A549 (cell line): ENCODE measurements at regions not wholly inside any gene's neighbourhood (a gene's known extent, or its start where the extent isn't known, plus 50 kb on each side); places are given as distances from the start of the nearest gene placed in this dataset.

Experiments used
- ATAC-seq, 2 experiments: fragments of 200-7000 bp in 1 of 2; fragments of >200 bp in 1 of 2; cut with Nextera tagmentation in 1 of 2; cut with Tn5 transposase in 1 of 2; 3 replicates each; pipeline versions ENCODE4 v1.8.0 to v1.9.1; 2018 to 2020; ENCODE audit warnings: mild to moderate bottlenecking in 1 of 2, moderate library complexity in 1 of 2
- CTCF ChIA-PET: fragments of 300-600 bp; sonication (Branson Sonifier 250); formaldehyde crosslinking; extraction: SDS; loops from one replicate; lab custom pipeline; 2021; ENCODE audit warnings: antibody characterized with exemption, inconsistent platforms; lab: Yijun Ruan, JAX
- POLR2A ChIA-PET: fragments of 350-600 bp; formaldehyde crosslinking; extraction: SDS; loops from one replicate; lab custom pipeline; 2021; ENCODE audit warnings: antibody characterized with exemption, inconsistent platforms; lab: Yijun Ruan, JAX
- DNase-seq, 2 experiments: peaks; one replicate each; pipeline versions ENCODE4 v3.0.0 to v3.0.0-alpha.2; 2011 to 2016; ENCODE audit warnings: low read depth in 1 of 2, low spot score in 1 of 2
- FAIRE-seq: peaks from 2 replicates; lab custom pipeline; 2011; peaks lifted over from hg19 to GRCh38; lab: Jason Lieb, UNC
- H3K27ac ChIP-seq, 2 experiments: fragments of >200 bp; sonication (Bioruptor Twin); formaldehyde crosslinking; 3 replicates each; pipeline ENCODE4 v1.5.1; 2016 to 2017
- H3K4me1 ChIP-seq: fragments of >200 bp; sonication (Bioruptor Twin); formaldehyde crosslinking; 3 replicates; pipeline ENCODE4 v1.6.1; 2016
- H3K4me2 ChIP-seq: fragments of >200 bp; sonication (Bioruptor Twin); formaldehyde crosslinking; 3 replicates; pipeline ENCODE4 v1.6.1; 2016
- H3K4me3 ChIP-seq: fragments of >200 bp; sonication (Bioruptor Twin); formaldehyde crosslinking; 3 replicates; pipeline ENCODE4 v1.5.1; 2016
- H3K9me3 ChIP-seq: fragments of >200 bp; sonication (Bioruptor Twin); formaldehyde crosslinking; 3 replicates; pipeline ENCODE4 v1.6.1; 2016
- CBX2 ChIP-seq: fragments of 200-600 bp; sonication (generic); IDR thresholded peaks from 2 replicates; pipeline ENCODE4 v1.6.1; 2016; ENCODE audit warnings: low read depth, mild to moderate bottlenecking, borderline replicate concordance
- CBX8 ChIP-seq: fragments of 200-600 bp; sonication (generic); IDR thresholded peaks from 2 replicates; pipeline ENCODE4 v1.6.1; 2016
- CEBPB ChIP-seq, 2 experiments: fragments of >200 bp in 1 of 2; sonication (Bioruptor Twin) in 1 of 2; formaldehyde crosslinking in 1 of 2; IDR thresholded peaks; 2 replicates each; pipeline ENCODE4 v1.6.1; 2012 to 2016
- CHD4 ChIP-seq: fragments of 200-600 bp; sonication (generic); IDR thresholded peaks from 2 replicates; pipeline ENCODE4 v1.6.1; 2016; ENCODE audit warnings: antibody characterized with exemption, mild to moderate bottlenecking, borderline replicate concordance
- E2F6 ChIP-seq: IDR thresholded peaks from 2 replicates; pipeline ENCODE4 v1.6.1; 2012; ENCODE audit warnings: low read depth, borderline replicate concordance
- EHMT2 ChIP-seq: fragments of 200-600 bp; sonication (generic); IDR thresholded peaks from 2 replicates; pipeline ENCODE4 v1.6.1; 2016; ENCODE audit warnings: antibody characterized with exemption, low read depth, mild to moderate bottlenecking, moderate library complexity
- EP300 ChIP-seq, 2 experiments: fragments of >200 bp; sonication (Bioruptor Twin); formaldehyde crosslinking; IDR thresholded peaks; 2 replicates in 1 of 2; 3 replicates in 1 of 2; pipeline ENCODE4 v1.6.1; 2016 to 2017
- ESRRA ChIP-seq: fragments of 150-350 bp; IDR thresholded peaks from 2 replicates; pipeline ENCODE4 v1.6.1; 2014; ENCODE audit warnings: mild to moderate bottlenecking, low read length, borderline replicate concordance
- FOSB ChIP-seq: fragments of 250-450 bp; sonication (Bioruptor Pico); IDR thresholded peaks from 2 replicates; pipeline ENCODE4 v1.5.0; 2020; ENCODE audit warnings: mild to moderate bottlenecking, moderate library complexity
- FOXS1 ChIP-seq: fragments of 250-450 bp; sonication (Bioruptor Pico); IDR thresholded peaks from 2 replicates; pipeline ENCODE4 v1.5.0; 2020; ENCODE audit warnings: mild to moderate bottlenecking, moderate library complexity
- HDAC2 ChIP-seq: fragments of 200-600 bp; sonication (generic); IDR thresholded peaks from 2 replicates; pipeline ENCODE4 v1.6.1; 2016
- HES2 ChIP-seq: fragments of >200 bp; sonication (Bioruptor Twin); formaldehyde crosslinking; IDR thresholded peaks from 2 replicates; pipeline ENCODE4 v1.6.1; 2016
- HMGXB4 ChIP-seq: fragments of 250-450 bp; sonication (Bioruptor Pico); IDR thresholded peaks from 2 replicates; pipeline ENCODE4 v1.5.0; 2021; ENCODE audit warnings: mild to moderate bottlenecking, moderate library complexity, borderline replicate concordance
- JUN ChIP-seq, 2 experiments: fragments of >200 bp; sonication (Bioruptor Twin); formaldehyde crosslinking; IDR thresholded peaks; 2 replicates in 1 of 2; 3 replicates in 1 of 2; pipeline ENCODE4 v1.6.1; 2016 to 2017
- JUNB ChIP-seq: fragments of >200 bp; sonication (Bioruptor Twin); formaldehyde crosslinking; IDR thresholded peaks from 2 replicates; pipeline ENCODE4 v1.6.1; 2016
- KDM5A ChIP-seq: fragments of 200-600 bp; sonication (generic); IDR thresholded peaks from 2 replicates; pipeline ENCODE4 v1.6.1; 2016; ENCODE audit warnings: antibody characterized with exemption, mild to moderate bottlenecking
- MAFK ChIP-seq: fragments of 450-650 bp; IDR thresholded peaks from 2 replicates; pipeline ENCODE4 v1.6.1; 2014; ENCODE audit not compliant: partially characterized antibody
- MAZ ChIP-seq: fragments of 150-350 bp; IDR thresholded peaks from 2 replicates; pipeline ENCODE4 v1.6.1; 2014; ENCODE audit warnings: antibody characterized with exemption, low read depth, low read length, borderline replicate concordance
- POLR2A ChIP-seq: IDR thresholded peaks from 2 replicates; pipeline ENCODE4 v1.6.1; 2012; ENCODE audit warnings: mild to moderate bottlenecking, low read length
- RAD21 ChIP-seq, 2 experiments: fragments of >200 bp in 1 of 2; sonication (Bioruptor Twin) in 1 of 2; formaldehyde crosslinking in 1 of 2; IDR thresholded peaks in 1 of 2; conservative IDR thresholded peaks in 1 of 2; 2 replicates in 1 of 2; 3 replicates in 1 of 2; pipeline ENCODE4 v1.6.1; 2012 to 2018; ENCODE audit warnings: inconsistent platforms in 1 of 2
- SREBF2 ChIP-seq: fragments of 450-650 bp; IDR thresholded peaks from 2 replicates; pipeline ENCODE4 v1.6.1; 2014; ENCODE audit warnings: mild to moderate bottlenecking, moderate library complexity
- TFCP2L1 ChIP-seq: fragments of 250-450 bp; sonication (Bioruptor Pico); IDR thresholded peaks from 2 replicates; pipeline ENCODE4 v1.5.0; 2021; ENCODE audit warnings: mild to moderate bottlenecking
- TP53 ChIP-seq: fragments of 250-450 bp; sonication (Bioruptor Pico); IDR thresholded peaks from 2 replicates; pipeline ENCODE4 v1.5.0; 2021; ENCODE audit warnings: mild to moderate bottlenecking, moderate library complexity
- USF2 ChIP-seq: fragments of 450-650 bp; IDR thresholded peaks from 2 replicates; pipeline ENCODE4 v1.6.1; 2014; ENCODE audit warnings: antibody characterized with exemption
- ZC3H11A ChIP-seq: fragments of 450-650 bp; IDR thresholded peaks from 2 replicates; pipeline ENCODE4 v1.6.1; 2014; ENCODE audit warnings: antibody characterized with exemption, mild to moderate bottlenecking
- ZFP36 ChIP-seq: fragments of 450-650 bp; IDR thresholded peaks from 2 replicates; pipeline ENCODE4 v1.6.1; 2014; ENCODE audit warnings: borderline replicate concordance; ENCODE audit not compliant: partially characterized antibody
- whole genome bisulfite sequencing: methylation state at CpG from one replicate; pipeline ENCODE4 v1.1.6; 2017; ENCODE audit errors: missing lambda C conversion rate; 5-methylcytosine and 5-hydroxymethylcytosine counted together

- FAIRE-seq (no peak), ATAC-seq (no peak)
- Histone ChIP-seq H3K27ac (no peak overlapping the region), H3K9me3 (no peaks in the 10 kb centered on the region), H3K4me1 (no peaks in the 10 kb centered on the region), H3K4me2 (no peak overlapping the region)
- POLR2A ChIA-PET: no interaction called here
- WGBS: 10% methylated on average over 2 of the region's 2 CpGs
- CTCF ChIA-PET: no interaction called here
- TF ChIP-seq CBX8 (no peak), CEBPB (IDR thresholded peaks at IDR 0.05) (no peak), ESRRA (no peak), TP53 (CRISPR knock-in tag) (no peak), ZC3H11A (no peak), EHMT2 (no peak), SREBF2 (no peak), MAFK (no peak)
- TF ChIP-seq, all 56 proteins: peak for 0
- H3K4me3 ChIP-seq: no peak overlapping the region
- DNase-seq: no peak
These were observed 495.1 kb downstream of the SOX6 start for GRCh38 chr11:15861256-15861655.

GRCh38 chr11:15863411-15863810, 492.9 kb downstream of the SOX6 start:
- DNase-seq: no peak
- no peak for FAIRE-seq
- H3K4me2 ChIP-seq: no peak overlapping the region
- H3K27ac ChIP-seq: no peak overlapping the region
- H3K9me3 ChIP-seq: no peaks in the 10 kb centered on the region
- no peaks in the 10 kb centered on the region for H3K4me1 ChIP-seq
- POLR2A ChIA-PET: no interaction called here
- 2% methylated on average over 2 of the region's 2 CpGs for WGBS
- CTCF ChIA-PET: interaction anchor here (0.7 kb wide), 1 partner anchor 9 kb away, joined by 3 read pairs; no protein-coding TSS in a partner anchor
- no peak overlapping the region for H3K4me3 ChIP-seq
- ATAC-seq: no peak
- TF ChIP-seq RAD21 (conservative IDR thresholded peaks at IDR 0.05 in 1 of 2, IDR thresholded peaks at IDR 0.05 in 1 of 2) (no peak), E2F6 (no peak), EP300 (IDR thresholded peaks at IDR 0.05) (no peak), MAZ (no peak), HDAC2 (no peak)

- FAIRE-seq (no peak), ATAC-seq (no peak), DNase-seq (no peak)
- Histone ChIP-seq H3K9me3 (no peaks in the 10 kb centered on the region), H3K4me2 (no peak overlapping the region), H3K4me1 (no peaks in the 10 kb centered on the region), H3K4me3 (no peak overlapping the region), H3K27ac (no peak overlapping the region)
- ChIA-PET CTCF (interaction anchor here (0.7 kb wide), 1 partner anchor 8 kb away, joined by 3 read pairs; no protein-coding TSS in a partner anchor), POLR2A (no interaction called here)
- 39% methylated on average over 5 of the region's 5 CpGs for WGBS
- no peak for TF ChIP-seq USF2
- no peak for TF ChIP-seq FOXS1 (CRISPR knock-in tag)
- TF ChIP-seq ZC3H11A: no peak
- TF ChIP-seq ZFP36: no peak
- TF ChIP-seq HES2: no peak
- TF ChIP-seq FOSB (CRISPR knock-in tag): no peak
- no peak for TF ChIP-seq CBX8
- no peak for TF ChIP-seq HMGXB4 (CRISPR knock-in tag)
- TF ChIP-seq POLR2A: no peak
- TF ChIP-seq CBX2: no peak
- TF ChIP-seq JUNB: no peak
- TF ChIP-seq JUN (IDR thresholded peaks at IDR 0.05): no peak
- TF ChIP-seq KDM5A: no peak
- TF ChIP-seq RAD21 (conservative IDR thresholded peaks at IDR 0.05 in 1 of 2, IDR thresholded peaks at IDR 0.05 in 1 of 2): no peak
- TF ChIP-seq CHD4: no peak
- TF ChIP-seq SREBF2: no peak
- TF ChIP-seq TFCP2L1 (CRISPR knock-in tag): no peak
- TF ChIP-seq, all 56 proteins: peak for 0
These were observed 492.1 kb downstream of the SOX6 start for GRCh38 chr11:15864026-15864805.
